ENCODE measurements at regions not wholly inside any gene's neighbourhood (a gene's known extent, or its start where the extent isn't known, plus 50 kb on each side); places are given as distances from the start of the nearest gene placed in this dataset.

- Histone ChIP-seq H3K4me1 (peaks cover 0 to 49% of the 10 kb centered on the region in 2 donors), H3K27ac (peak overlapping the region in 1 of 2 donors; percentile 15), H3K4me3 (no peak overlapping the region), H3K36me3 (no peaks in the 10 kb centered on the region), H3K9me3 (no peaks in the 10 kb centered on the region), H3K27me3 (no peaks in the 10 kb centered on the region)
- DNase-seq (no peak), ATAC-seq (no peak)
- no peak for TF ChIP-seq CTCF (IDR thresholded peaks at IDR 0.05)
- intact Hi-C loops (cut with DNase I) = no loop called here
Measured at GRCh38 chr11:86180851-86181250, 63.7 kb upstream of the EED start.

GRCh38 chr11:86180423-86180822 is 64.1 kb upstream of the EED start:
- DNase-seq (no peak), ATAC-seq (no peak)
- intact Hi-C loops (cut with DNase I) = no loop called here
- H3K4me1 ChIP-seq = peaks cover 0 to 49% of the 10 kb centered on the region in 2 donors
- H3K36me3 ChIP-seq = no peaks in the 10 kb centered on the region
- no peak overlapping the region for H3K4me3 ChIP-seq
- H3K27me3 ChIP-seq = no peaks in the 10 kb centered on the region
- H3K9me3 ChIP-seq = no peaks in the 10 kb centered on the region
- no peak for TF ChIP-seq CTCF (IDR thresholded peaks at IDR 0.05)
- peak overlapping the region in 1 of 2 donors; percentile 15 for H3K27ac ChIP-seq

- H3K4me1 ChIP-seq = peaks cover 0 to 49% of the 10 kb centered on the region in 2 donors
- ATAC-seq (no peak), DNase-seq (no peak)
- no peak for TF ChIP-seq CTCF (IDR thresholded peaks at IDR 0.05)
- H3K4me3 ChIP-seq = no peak overlapping the region
- no peak overlapping the region for H3K27ac ChIP-seq
- no peaks in the 10 kb centered on the region for H3K36me3 ChIP-seq
- H3K9me3 ChIP-seq = no peaks in the 10 kb centered on the region
- intact Hi-C loops (cut with DNase I) = no loop called here
- H3K27me3 ChIP-seq = no peaks in the 10 kb centered on the region
Measured at GRCh38 chr11:86179646-86180064, 64.9 kb upstream of the EED start.

GRCh38 chr11:86177302-86177701 is 67.3 kb upstream of the EED start:
- Histone ChIP-seq H3K4me3 (no peak overlapping the region), H3K27ac (no peak overlapping the region), H3K27me3 (no peaks in the 10 kb centered on the region), H3K4me1 (peaks cover 4 to 34% of the 10 kb centered on the region in 2 donors), H3K36me3 (no peaks in the 10 kb centered on the region), H3K9me3 (no peaks in the 10 kb centered on the region)
- DNase-seq (no peak), ATAC-seq (no peak)
- no peak for TF ChIP-seq CTCF (IDR thresholded peaks at IDR 0.05)
- intact Hi-C loops (cut with DNase I) = no loop called here

- DNase-seq (no peak), ATAC-seq (peak; percentile 25)
- intact Hi-C loops (cut with DNase I) = no loop called here
- peaks cover 4 to 34% of the 10 kb centered on the region in 2 donors for H3K4me1 ChIP-seq
- no peaks in the 10 kb centered on the region for H3K36me3 ChIP-seq
- H3K27ac ChIP-seq = peak overlapping the region in 1 of 2 donors; percentile 15
- H3K4me3 ChIP-seq = no peak overlapping the region
- H3K27me3 ChIP-seq = no peaks in the 10 kb centered on the region
- H3K9me3 ChIP-seq = no peaks in the 10 kb centered on the region
- no peak for TF ChIP-seq CTCF (IDR thresholded peaks at IDR 0.05)
Measured at GRCh38 chr11:86176165-86176884, 68.2 kb upstream of the EED start.
